GM10266 (cell line): ENCODE measurements at regions not wholly inside any gene's neighbourhood (a gene's known extent, or its start where the extent isn't known, plus 50 kb on each side); places are given as distances from the start of the nearest gene placed in this dataset.

ENCODE experiments used
- DNase-seq: peaks from one replicate; pipeline ENCODE4 v3.0.0; 2012; ENCODE audit errors: extremely low spot score
- TF ChIP-seq, protein P1 (sequence below): IDR thresholded peaks from 2 replicates; pipeline ENCODE4 v1.5.1; 2012; ENCODE audit warnings: mild to moderate bottlenecking, low read depth; ENCODE audit not compliant: control insufficient read depth, insufficient read depth; ENCODE audit errors: missing control alignments

DNA sequence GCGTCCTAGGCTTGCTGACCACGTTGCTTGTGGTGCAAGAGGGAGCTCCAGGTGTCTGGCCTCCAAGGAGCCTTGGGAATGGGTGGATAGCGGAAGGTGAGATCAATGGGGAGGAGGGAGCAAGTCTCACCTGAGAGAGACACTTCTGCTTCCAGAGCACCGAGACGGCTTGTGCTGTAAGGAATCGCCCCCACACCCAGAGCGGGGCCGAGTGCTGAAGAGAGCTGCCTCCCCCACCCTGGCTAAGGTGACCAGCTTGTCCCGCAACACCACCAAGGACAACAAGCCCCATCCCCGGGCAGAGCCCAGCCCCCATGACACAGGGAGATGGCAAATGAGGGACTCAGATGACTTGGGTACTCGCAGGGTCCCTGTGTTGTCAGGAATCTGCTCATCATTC, 485.6 kb downstream of the NPHP4 start:
- no peak for DNase-seq
- TF ChIP-seq, protein P1, sequence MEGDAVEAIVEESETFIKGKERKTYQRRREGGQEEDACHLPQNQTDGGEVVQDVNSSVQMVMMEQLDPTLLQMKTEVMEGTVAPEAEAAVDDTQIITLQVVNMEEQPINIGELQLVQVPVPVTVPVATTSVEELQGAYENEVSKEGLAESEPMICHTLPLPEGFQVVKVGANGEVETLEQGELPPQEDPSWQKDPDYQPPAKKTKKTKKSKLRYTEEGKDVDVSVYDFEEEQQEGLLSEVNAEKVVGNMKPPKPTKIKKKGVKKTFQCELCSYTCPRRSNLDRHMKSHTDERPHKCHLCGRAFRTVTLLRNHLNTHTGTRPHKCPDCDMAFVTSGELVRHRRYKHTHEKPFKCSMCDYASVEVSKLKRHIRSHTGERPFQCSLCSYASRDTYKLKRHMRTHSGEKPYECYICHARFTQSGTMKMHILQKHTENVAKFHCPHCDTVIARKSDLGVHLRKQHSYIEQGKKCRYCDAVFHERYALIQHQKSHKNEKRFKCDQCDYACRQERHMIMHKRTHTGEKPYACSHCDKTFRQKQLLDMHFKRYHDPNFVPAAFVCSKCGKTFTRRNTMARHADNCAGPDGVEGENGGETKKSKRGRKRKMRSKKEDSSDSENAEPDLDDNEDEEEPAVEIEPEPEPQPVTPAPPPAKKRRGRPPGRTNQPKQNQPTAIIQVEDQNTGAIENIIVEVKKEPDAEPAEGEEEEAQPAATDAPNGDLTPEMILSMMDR = no peak

DNA sequence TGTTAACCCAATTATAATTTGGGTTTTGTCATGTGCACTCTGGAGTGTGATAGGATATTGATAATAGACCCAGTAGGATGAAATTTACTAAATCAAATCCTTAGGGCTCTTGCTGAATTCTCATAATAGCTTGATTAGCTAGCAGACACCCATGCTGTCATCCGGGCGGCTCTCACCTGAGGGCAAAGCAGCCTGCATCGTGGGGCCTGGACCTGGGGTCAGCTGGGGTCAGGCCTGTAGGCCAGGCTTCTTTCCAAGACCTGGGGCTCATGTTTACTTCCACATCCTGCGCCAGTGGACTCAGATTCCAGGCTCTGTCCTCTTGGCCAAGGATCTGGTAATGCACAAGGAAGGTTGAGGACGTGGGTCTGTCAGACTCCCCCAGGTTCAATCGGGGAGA, 486.3 kb downstream of the NPHP4 start:
- DNase-seq = no peak
- TF ChIP-seq, protein P1 = no peak

DNA sequence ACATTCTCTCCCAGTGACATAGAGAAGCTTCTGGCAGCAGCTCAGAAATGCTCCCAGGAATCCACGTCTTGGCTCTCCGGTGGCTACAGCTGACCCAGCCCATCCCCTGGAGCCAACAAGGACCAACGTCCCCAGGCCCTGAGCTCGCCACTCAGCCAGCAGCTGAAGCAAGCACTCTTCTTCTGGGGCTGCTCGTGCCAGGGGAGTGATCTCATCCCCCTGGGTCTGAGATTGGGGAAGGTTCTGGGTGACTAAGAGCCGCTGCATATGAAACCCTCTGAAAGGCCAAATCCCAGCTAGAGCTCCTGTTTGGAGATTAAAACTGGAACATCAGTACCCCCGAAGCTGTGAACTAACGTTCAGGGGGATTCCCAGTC, 487.9 kb downstream of the NPHP4 start:
- no peak for DNase-seq
- TF ChIP-seq, protein P1 = no peak

DNA sequence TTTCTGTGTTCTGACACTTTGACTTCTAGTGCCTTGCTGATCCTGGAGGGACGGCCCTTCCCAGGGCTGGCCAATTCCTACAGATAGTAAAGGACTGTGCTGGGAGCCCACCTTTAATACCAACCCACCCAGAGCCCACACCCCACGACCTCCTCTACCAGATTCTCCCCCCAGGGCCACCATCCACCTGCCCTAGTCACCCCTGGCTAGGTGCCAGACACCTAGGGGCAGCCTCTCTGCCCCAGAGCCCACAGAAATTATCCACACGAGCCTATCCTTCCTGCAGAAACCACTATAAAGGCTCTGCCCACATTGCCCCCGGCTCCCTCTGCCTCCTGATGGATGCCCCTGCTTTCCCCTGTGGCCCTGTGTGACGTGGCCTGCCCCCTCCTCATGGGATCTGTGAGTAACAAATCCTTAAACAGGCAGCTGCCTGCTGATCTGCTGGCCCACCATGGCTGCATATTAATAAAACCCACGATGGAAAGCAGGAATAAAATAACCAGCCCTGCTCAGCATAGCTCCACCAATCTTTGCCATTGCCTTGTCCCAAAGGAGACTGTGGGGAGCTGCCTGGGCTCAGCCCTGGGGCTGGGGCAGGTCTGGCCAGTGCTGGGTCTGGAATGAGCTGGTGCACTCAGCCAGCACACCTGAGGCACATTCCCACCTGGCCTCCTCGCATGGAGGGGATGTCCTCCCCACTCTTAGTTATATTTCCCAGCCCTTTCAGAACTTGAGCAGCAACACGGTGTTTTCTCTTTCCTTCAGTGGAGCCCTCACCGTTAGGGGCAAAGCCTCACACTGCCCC, 488.5 kb downstream of the NPHP4 start:
- TF ChIP-seq, protein P1 = no peak

DNA sequence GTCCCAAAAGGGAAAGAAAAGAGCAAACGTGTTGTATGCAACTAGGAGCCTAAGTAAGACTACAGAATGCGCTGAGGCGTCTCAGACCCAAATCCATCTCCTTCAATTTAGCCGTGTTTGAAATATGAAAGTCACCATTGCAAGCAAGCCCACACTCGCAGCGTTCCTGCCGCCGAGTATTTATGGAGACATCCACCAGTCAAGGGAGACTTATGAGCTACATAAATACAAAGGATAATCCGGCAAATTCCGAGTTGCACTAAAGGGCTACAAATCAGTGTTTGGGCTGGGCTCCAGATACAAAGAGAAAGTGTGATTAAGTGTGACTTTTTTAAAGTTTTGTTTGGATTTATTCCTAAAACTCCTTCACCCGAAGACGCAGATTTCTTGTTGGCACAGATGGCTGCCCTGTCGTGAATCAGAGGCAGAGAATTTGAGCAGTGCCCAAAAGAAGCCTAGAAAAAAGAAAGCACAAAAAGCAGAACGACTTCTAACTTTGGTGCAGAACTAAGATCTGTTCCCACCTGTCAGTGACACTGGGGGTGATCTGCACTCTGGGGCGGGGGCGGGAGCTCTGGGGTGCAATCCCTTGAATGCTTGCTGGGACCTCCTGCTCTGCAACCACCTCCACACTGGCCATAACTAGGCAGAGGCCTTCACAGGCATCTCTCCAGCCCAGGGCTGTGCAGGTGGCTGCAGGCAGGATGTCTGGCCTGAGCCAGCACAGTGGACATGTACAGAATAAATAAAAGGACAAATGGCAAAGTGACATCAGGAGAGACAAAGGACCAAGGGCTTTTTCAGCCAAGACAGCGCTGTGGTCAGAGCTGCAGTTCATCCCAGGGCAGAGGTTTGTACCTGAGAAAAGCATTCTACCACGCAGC, 489.7 kb downstream of the NPHP4 start:
- TF ChIP-seq, protein P1 = no peak
- no peak for DNase-seq

More for the DNA sequence above, 488.5 kb downstream of the NPHP4 start:
- DNase-seq = no peak

DNA sequence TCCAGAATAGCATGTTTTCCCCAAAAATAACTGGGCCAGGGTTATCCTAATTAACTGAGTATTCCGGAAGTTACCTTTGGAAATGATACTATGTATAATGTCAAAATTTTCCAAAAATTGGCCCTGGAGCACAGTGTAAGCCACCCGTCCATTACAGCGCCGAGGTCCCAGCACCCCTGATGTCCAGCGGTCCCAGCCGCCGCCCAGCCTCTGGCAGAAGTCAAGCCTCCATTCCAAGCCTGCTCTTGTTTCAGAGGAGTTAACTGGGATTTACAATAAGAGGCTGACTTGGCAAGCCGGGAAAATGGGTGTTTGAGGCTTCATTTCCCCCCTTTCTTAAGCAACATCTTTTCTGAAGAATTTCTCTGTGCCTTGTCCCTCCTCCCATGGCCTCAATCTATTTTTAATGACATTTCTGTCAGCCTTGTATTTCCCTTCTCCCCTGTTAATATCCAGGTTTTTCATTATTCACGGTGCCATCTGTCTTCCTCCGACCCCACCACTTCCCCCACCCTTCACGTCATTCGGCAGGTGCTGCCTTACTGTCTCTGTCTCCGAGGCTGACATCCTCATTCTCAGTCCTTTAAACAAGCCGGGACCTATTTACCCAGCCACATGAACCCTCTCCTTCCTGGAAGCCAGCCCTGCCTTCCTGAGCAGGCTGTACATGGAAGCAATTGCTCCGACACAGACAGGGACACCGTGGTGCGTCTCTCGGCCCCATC, 490.9 kb downstream of the NPHP4 start:
- DNase-seq = no peak

More for the DNA sequence above, 490.9 kb downstream of the NPHP4 start:
- TF ChIP-seq, protein P1 = no peak
